ENCODE measurements at regions not wholly inside any gene's neighbourhood (a gene's known extent, or its start where the extent isn't known, plus 50 kb on each side); places are given as distances from the start of the nearest gene placed in this dataset.
"Not testable (repeated sequence)": the region's sequence is repeated elsewhere in the genome, so short reads cannot be mapped to it uniquely, and the experiment has no call there.

GRCh38 chr3:15924914-15925313, 127.1 kb upstream of the ANKRD28 start:
- no peak overlapping the region for H3K4me3 Mint-ChIP-seq
- intact Hi-C loops (cut with micrococcal nuclease), result no loop called here
- H3K9me3 Mint-ChIP-seq, result no peaks in the 10 kb centered on the region
- no peak overlapping the region for H3K27ac Mint-ChIP-seq
- peaks cover 3% of the 10 kb centered on the region for H3K27me3 Mint-ChIP-seq
- H3K4me1 Mint-ChIP-seq (ENCODE audit: low read depth), result no peaks in the 10 kb centered on the region
- no peaks in the 10 kb centered on the region for H3K36me3 Mint-ChIP-seq (ENCODE audit: low read depth)

- Mint-ChIP-seq H3K4me3 (no peak overlapping the region), H3K36me3 (ENCODE audit: low read depth) (no peaks in the 10 kb centered on the region), H3K9me3 (no peaks in the 10 kb centered on the region), H3K27ac (no peak overlapping the region), H3K4me1 (ENCODE audit: low read depth) (no peaks in the 10 kb centered on the region), H3K27me3 (peaks cover 4% of the 10 kb centered on the region)
- intact Hi-C loops (cut with micrococcal nuclease), result no loop called here
These were observed 129.1 kb upstream of the ANKRD28 start for GRCh38 chr3:15926871-15927270.

- no peak overlapping the region for H3K27ac Mint-ChIP-seq
- no peaks in the 10 kb centered on the region for H3K36me3 Mint-ChIP-seq (ENCODE audit: low read depth)
- no peaks in the 10 kb centered on the region for H3K4me1 Mint-ChIP-seq (ENCODE audit: low read depth)
- peaks cover 4% of the 10 kb centered on the region for H3K27me3 Mint-ChIP-seq
- no peaks in the 10 kb centered on the region for H3K9me3 Mint-ChIP-seq
- intact Hi-C loops (cut with micrococcal nuclease), result no loop called here
- H3K4me3 Mint-ChIP-seq, result no peak overlapping the region
These were observed 130.2 kb upstream of the ANKRD28 start for GRCh38 chr3:15927969-15928368.

- H3K27me3 Mint-ChIP-seq, result peaks cover 8% of the 10 kb centered on the region
- no peak overlapping the region for H3K27ac Mint-ChIP-seq
- H3K36me3 Mint-ChIP-seq (ENCODE audit: low read depth), result no peaks in the 10 kb centered on the region
- intact Hi-C loops (cut with micrococcal nuclease), result no loop called here
- H3K4me1 Mint-ChIP-seq (ENCODE audit: low read depth), result no peaks in the 10 kb centered on the region
- no peaks in the 10 kb centered on the region for H3K9me3 Mint-ChIP-seq
- no peak overlapping the region for H3K4me3 Mint-ChIP-seq
These were observed 132.3 kb upstream of the ANKRD28 start for GRCh38 chr3:15929944-15930571.

- H3K36me3 Mint-ChIP-seq (ENCODE audit: low read depth), result no peaks in the 10 kb centered on the region
- no peak overlapping the region for H3K4me3 Mint-ChIP-seq
- H3K27ac Mint-ChIP-seq, result no peak overlapping the region
- peaks cover 6% of the 10 kb centered on the region for H3K27me3 Mint-ChIP-seq
- H3K9me3 Mint-ChIP-seq, result no peaks in the 10 kb centered on the region
- intact Hi-C loops (cut with micrococcal nuclease), result no loop called here
- H3K4me1 Mint-ChIP-seq (ENCODE audit: low read depth), result no peaks in the 10 kb centered on the region
These were observed 134.8 kb upstream of the ANKRD28 start for GRCh38 chr3:15932348-15933300.

GRCh38 chr3:15933439-15934139, 135.8 kb upstream of the ANKRD28 start:
- H3K4me1 Mint-ChIP-seq (ENCODE audit: low read depth), result no peaks in the 10 kb centered on the region
- H3K27me3 Mint-ChIP-seq, result peaks cover 6% of the 10 kb centered on the region
- H3K27ac Mint-ChIP-seq, result no peak overlapping the region
- H3K9me3 Mint-ChIP-seq, result no peaks in the 10 kb centered on the region
- H3K36me3 Mint-ChIP-seq (ENCODE audit: low read depth), result no peaks in the 10 kb centered on the region
- intact Hi-C loops (cut with micrococcal nuclease), result no loop called here
- no peak overlapping the region for H3K4me3 Mint-ChIP-seq

GRCh38 chr3:15934389-15935195, 136.8 kb upstream of the ANKRD28 start:
- Mint-ChIP-seq H3K9me3 (no peaks in the 10 kb centered on the region), H3K27ac (no peak overlapping the region), H3K36me3 (ENCODE audit: low read depth) (no peaks in the 10 kb centered on the region), H3K27me3 (peaks cover 6% of the 10 kb centered on the region), H3K4me1 (ENCODE audit: low read depth) (no peaks in the 10 kb centered on the region), H3K4me3 (no peak overlapping the region)
- intact Hi-C loops (cut with micrococcal nuclease), result no loop called here

GRCh38 chr3:15936312-15936711, 138.5 kb upstream of the ANKRD28 start:
- Mint-ChIP-seq H3K9me3 (peaks cover 13% of the 10 kb centered on the region), H3K27me3 (peaks cover 4% of the 10 kb centered on the region), H3K4me1 (ENCODE audit: low read depth) (no peaks in the 10 kb centered on the region), H3K36me3 (ENCODE audit: low read depth) (no peaks in the 10 kb centered on the region), H3K27ac (no peak overlapping the region), H3K4me3 (no peak overlapping the region)
- intact Hi-C loops (cut with micrococcal nuclease), result no loop called here

- H3K27me3 Mint-ChIP-seq, result no peaks in the 10 kb centered on the region
- H3K9me3 Mint-ChIP-seq, result peaks cover 32% of the 10 kb centered on the region
- no peaks in the 10 kb centered on the region for H3K36me3 Mint-ChIP-seq (ENCODE audit: low read depth)
- no peaks in the 10 kb centered on the region for H3K4me1 Mint-ChIP-seq (ENCODE audit: low read depth)
- intact Hi-C loops (cut with micrococcal nuclease), result no loop called here
- no peak overlapping the region for H3K4me3 Mint-ChIP-seq
- H3K27ac Mint-ChIP-seq, result no peak overlapping the region
These were observed 142.9 kb upstream of the ANKRD28 start for GRCh38 chr3:15940641-15941040.

GRCh38 chr3:15941457-15941856, 143.7 kb upstream of the ANKRD28 start:
- H3K4me3 Mint-ChIP-seq; H3K27me3 Mint-ChIP-seq; H3K4me1 Mint-ChIP-seq (ENCODE audit: low read depth); H3K36me3 Mint-ChIP-seq (ENCODE audit: low read depth); H3K27ac Mint-ChIP-seq; intact Hi-C loops (cut with micrococcal nuclease): not testable (repeated sequence)
- peaks cover 32% of the 10 kb centered on the region for H3K9me3 Mint-ChIP-seq

GRCh38 chr3:15941958-15942357, 144.2 kb upstream of the ANKRD28 start:
- Mint-ChIP-seq H3K36me3 (ENCODE audit: low read depth) (no peaks in the 10 kb centered on the region), H3K4me3 (no peak overlapping the region), H3K9me3 (peaks cover 32% of the 10 kb centered on the region), H3K27ac (no peak overlapping the region), H3K4me1 (ENCODE audit: low read depth) (no peaks in the 10 kb centered on the region), H3K27me3 (no peaks in the 10 kb centered on the region)
- intact Hi-C loops (cut with micrococcal nuclease), result no loop called here

- Mint-ChIP-seq H3K4me1 (ENCODE audit: low read depth) (no peaks in the 10 kb centered on the region), H3K36me3 (ENCODE audit: low read depth) (no peaks in the 10 kb centered on the region), H3K4me3 (no peak overlapping the region), H3K9me3 (peaks cover 32% of the 10 kb centered on the region), H3K27me3 (no peaks in the 10 kb centered on the region), H3K27ac (no peak overlapping the region)
- intact Hi-C loops (cut with micrococcal nuclease), result no loop called here
These were observed 144.7 kb upstream of the ANKRD28 start for GRCh38 chr3:15942462-15942861.

- H3K27me3 Mint-ChIP-seq, result no peaks in the 10 kb centered on the region
- H3K9me3 Mint-ChIP-seq, result peaks cover 32% of the 10 kb centered on the region
- no peaks in the 10 kb centered on the region for H3K36me3 Mint-ChIP-seq (ENCODE audit: low read depth)
These were observed 145.2 kb upstream of the ANKRD28 start for GRCh38 chr3:15942936-15943335.

More at GRCh38 chr3:15942936-15943335, 145.2 kb upstream of the ANKRD28 start:
- H3K4me1 Mint-ChIP-seq (ENCODE audit: low read depth), result no peaks in the 10 kb centered on the region
- intact Hi-C loops (cut with micrococcal nuclease), result no loop called here
- no peak overlapping the region for H3K4me3 Mint-ChIP-seq
- H3K27ac Mint-ChIP-seq, result no peak overlapping the region
